WTC11 (cell line): ENCODE measurements at regions not wholly inside any gene's neighbourhood (a gene's known extent, or its start where the extent isn't known, plus 50 kb on each side); places are given as distances from the start of the nearest gene placed in this dataset.

Source experiments
- ATAC-seq: fragments of 200-7000 bp; cut with Tn5 transposase; 2 replicates; pipeline ENCODE4 v1.10.0; 2021; ENCODE audit warnings: mild to moderate bottlenecking, moderate library complexity
- CTCF ChIA-PET: fragments of 300-600 bp; sonication (Branson Sonifier 250); formaldehyde crosslinking; loops from one replicate; lab custom pipeline; 2021; ENCODE audit warnings: antibody characterized with exemption; lab: Charles Lee
- POLR2A ChIA-PET: fragments of 350-600 bp; sonication (Branson Sonifier 250); formaldehyde crosslinking; loops from one replicate; lab custom pipeline; 2021; ENCODE audit warnings: antibody characterized with exemption; lab: Charles Lee
- DNase-seq: peaks from one replicate; pipeline ENCODE4 v3.0.0; 2021; ENCODE audit warnings: low spot score
- H3K27ac Mint-ChIP-seq: 2 replicates; pipeline ENCODE4 v1.8.0; 2021; ENCODE audit warnings: mixed read lengths
- H3K27me3 Mint-ChIP-seq: 2 replicates; pipeline ENCODE4 v1.8.0; 2021; ENCODE audit warnings: low read depth, mild to moderate bottlenecking, moderate library complexity, mixed read lengths
- H3K36me3 Mint-ChIP-seq: 2 replicates; pipeline ENCODE4 v1.8.0; 2021; ENCODE audit warnings: mixed read lengths
- H3K4me1 Mint-ChIP-seq: 2 replicates; pipeline ENCODE4 v1.8.0; 2022; ENCODE audit warnings: mixed read lengths
- H3K4me3 Mint-ChIP-seq: 2 replicates; pipeline ENCODE4 v1.8.0; 2021; ENCODE audit warnings: mild to moderate bottlenecking, moderate library complexity, mixed read lengths
- H3K9me3 Mint-ChIP-seq: 2 replicates; pipeline ENCODE4 v1.8.0; 2021; ENCODE audit warnings: mixed read lengths
- CREB1 ChIP-seq: sonication (generic); formaldehyde crosslinking; IDR thresholded peaks from 2 replicates; pipeline ENCODE4 v1.8.0; 2023; ENCODE audit warnings: mild to moderate bottlenecking, missing genetic modification reagents
- E2F1 ChIP-seq: sonication (generic); formaldehyde crosslinking; IDR thresholded peaks from 2 replicates; pipeline ENCODE4 v1.8.0; 2022; ENCODE audit warnings: mild to moderate bottlenecking, missing genetic modification reagents
- E2F4 ChIP-seq: sonication (generic); formaldehyde crosslinking; IDR thresholded peaks from 2 replicates; pipeline ENCODE4 v1.8.1; 2022; ENCODE audit warnings: low read depth, mild to moderate bottlenecking, moderate library complexity, missing genetic modification reagents, borderline replicate concordance
- E2F5 ChIP-seq: sonication (generic); formaldehyde crosslinking; IDR thresholded peaks from 2 replicates; pipeline ENCODE4 v1.8.1; 2022; ENCODE audit warnings: mild to moderate bottlenecking, moderate library complexity, missing genetic modification reagents
- ELF4 ChIP-seq: sonication (generic); formaldehyde crosslinking; IDR thresholded peaks from 2 replicates; pipeline ENCODE4 v1.8.1; 2022; ENCODE audit warnings: low read depth, mild to moderate bottlenecking, moderate library complexity, missing genetic modification reagents
- EMX1 ChIP-seq: fragments of 250-450 bp; sonication (Bioruptor Pico); IDR thresholded peaks from 2 replicates; pipeline ENCODE4 v1.8.0; 2021; ENCODE audit warnings: mild to moderate bottlenecking
- FOXK1 ChIP-seq: sonication (generic); formaldehyde crosslinking; IDR thresholded peaks from 2 replicates; pipeline ENCODE4 v1.8.0; 2022; ENCODE audit warnings: mild to moderate bottlenecking, moderate library complexity, missing genetic modification reagents
- FOXP1 ChIP-seq: sonication (generic); formaldehyde crosslinking; IDR thresholded peaks from 2 replicates; pipeline ENCODE4 v1.8.0; 2022; ENCODE audit warnings: missing genetic modification reagents, mild to moderate bottlenecking, moderate library complexity, borderline replicate concordance
- GABPB1 ChIP-seq: sonication (generic); formaldehyde crosslinking; IDR thresholded peaks from 2 replicates; pipeline ENCODE4 v1.8.1; 2023; ENCODE audit warnings: mild to moderate bottlenecking, missing genetic modification reagents
- IRF2 ChIP-seq: sonication (generic); formaldehyde crosslinking; IDR thresholded peaks from 2 replicates; pipeline ENCODE4 v1.8.0; 2022; ENCODE audit warnings: low read depth, missing genetic modification reagents, borderline replicate concordance
- MLX ChIP-seq: sonication (generic); formaldehyde crosslinking; IDR thresholded peaks from 2 replicates; pipeline ENCODE4 v1.8.1; 2023; ENCODE audit warnings: mild to moderate bottlenecking, missing genetic modification reagents, moderate library complexity
- MYBL2 ChIP-seq: sonication (generic); formaldehyde crosslinking; IDR thresholded peaks from 2 replicates; pipeline ENCODE4 v1.8.1; 2023; ENCODE audit warnings: mild to moderate bottlenecking, moderate library complexity, missing genetic modification reagents
- NFATC4 ChIP-seq: fragments of 250-450 bp; sonication (Bioruptor Pico); IDR thresholded peaks from 2 replicates; pipeline ENCODE4 v1.9.0; 2021; ENCODE audit warnings: mild to moderate bottlenecking
- NFE2L1 ChIP-seq: sonication (generic); formaldehyde crosslinking; IDR thresholded peaks from 2 replicates; pipeline ENCODE4 v1.8.1; 2023; ENCODE audit warnings: missing genetic modification reagents
- NR2C2 ChIP-seq: sonication (generic); formaldehyde crosslinking; IDR thresholded peaks from 2 replicates; pipeline ENCODE4 v1.8.0; 2022; ENCODE audit warnings: mild to moderate bottlenecking, missing genetic modification reagents
- RELA ChIP-seq: sonication (generic); formaldehyde crosslinking; IDR thresholded peaks from 2 replicates; pipeline ENCODE4 v1.8.1; 2022; ENCODE audit warnings: missing genetic modification reagents, mild to moderate bottlenecking, borderline replicate concordance
- RORB ChIP-seq: fragments of 250-450 bp; sonication (Bioruptor Pico); IDR thresholded peaks from 2 replicates; pipeline ENCODE4 v1.9.0; 2021; ENCODE audit warnings: mild to moderate bottlenecking
- SOX15 ChIP-seq: fragments of 250-450 bp; sonication (Bioruptor Pico); IDR thresholded peaks from 2 replicates; pipeline ENCODE4 v1.9.0; 2021; ENCODE audit warnings: mild to moderate bottlenecking
- TCF7 ChIP-seq: sonication (generic); formaldehyde crosslinking; IDR thresholded peaks from 2 replicates; pipeline ENCODE4 v1.8.0; 2022; ENCODE audit warnings: mild to moderate bottlenecking, low read depth, missing genetic modification reagents, moderate library complexity
- TEAD4 ChIP-seq: sonication (generic); formaldehyde crosslinking; IDR thresholded peaks from 2 replicates; pipeline ENCODE4 v1.8.0; 2022; ENCODE audit warnings: mild to moderate bottlenecking, missing genetic modification reagents
- TP53 ChIP-seq: sonication (generic); formaldehyde crosslinking; IDR thresholded peaks from 2 replicates; pipeline ENCODE4 v1.8.1; 2023; ENCODE audit warnings: mild to moderate bottlenecking, missing genetic modification reagents
- USF1 ChIP-seq: sonication (generic); formaldehyde crosslinking; IDR thresholded peaks from 2 replicates; pipeline ENCODE4 v1.8.0; 2022; ENCODE audit warnings: mild to moderate bottlenecking, missing genetic modification reagents
- ZNF317 ChIP-seq: sonication (generic); formaldehyde crosslinking; IDR thresholded peaks from 2 replicates; pipeline ENCODE4 v1.8.1; 2023; ENCODE audit warnings: low read depth, mild to moderate bottlenecking, moderate library complexity, missing genetic modification reagents, borderline replicate concordance
- ZNF396 ChIP-seq: fragments of 250-450 bp; sonication (Bioruptor Pico); IDR thresholded peaks from 2 replicates; pipeline ENCODE4 v1.8.0; 2021; ENCODE audit warnings: mild to moderate bottlenecking, moderate library complexity, borderline replicate concordance

GRCh38 chr2:49219741-49220140, 65.4 kb upstream of the FSHR start:
- CTCF ChIA-PET, result no interaction called here

GRCh38 chr2:49210191-49210590, 55.9 kb upstream of the FSHR start:
- Mint-ChIP-seq H3K27me3 (no peaks in the 10 kb centered on the region), H3K9me3 (peaks cover 6% of the 10 kb centered on the region; the same call in 1 of the 2 replicates), H3K27ac (no peak overlapping the region), H3K4me3 (no peak overlapping the region), H3K4me1 (peaks cover 8% of the 10 kb centered on the region), H3K36me3 (no peaks in the 10 kb centered on the region)
- peak; percentile 100 for ATAC-seq
- POLR2A ChIA-PET, result no interaction called here
- CTCF ChIA-PET, result interaction anchor here (1.0 to 1.3 kb wide), 3 partner anchors 165 to 478 kb away, joined by 3 to 5 read pairs (median 5); no protein-coding TSS in a partner anchor
- TF ChIP-seq GABPB1 (CRISPR knock-in tag), result no peak
- no peak for TF ChIP-seq NFE2L1
- peak; percentile 81 for DNase-seq

More at GRCh38 chr2:49219741-49220140, 65.4 kb upstream of the FSHR start:
- Mint-ChIP-seq H3K27me3 (no peaks in the 10 kb centered on the region), H3K36me3 (no peaks in the 10 kb centered on the region), H3K4me1 (peaks cover 7% of the 10 kb centered on the region), H3K4me3 (no peak overlapping the region)
- POLR2A ChIA-PET, result no interaction called here
- DNase-seq, result no peak
- ATAC-seq, result no peak
- TF ChIP-seq NFATC4 (CRISPR knock-in tag) (no peak), TCF7 (CRISPR knock-in tag) (no peak), TP53 (CRISPR knock-in tag) (no peak), CREB1 (CRISPR knock-in tag) (no peak), ZNF396 (CRISPR knock-in tag) (no peak)
- TF ChIP-seq, all 79 proteins: peak for 0
- Mint-ChIP-seq H3K9me3 (peaks cover 6% of the 10 kb centered on the region; the same call in 1 of the 2 replicates), H3K27ac (no peak overlapping the region)

GRCh38 chr2:49207204-49207603, 52.9 kb upstream of the FSHR start:
- Mint-ChIP-seq H3K27me3 (no peaks in the 10 kb centered on the region), H3K36me3 (no peaks in the 10 kb centered on the region), H3K4me3 (no peak overlapping the region), H3K4me1 (peaks cover 8% of the 10 kb centered on the region), H3K9me3 (no peaks in the 10 kb centered on the region), H3K27ac (no peak overlapping the region)
- TF ChIP-seq RELA (CRISPR knock-in tag) (no peak), SOX15 (no peak), IRF2 (no peak), TP53 (CRISPR knock-in tag) (no peak), E2F5 (CRISPR knock-in tag) (no peak), ZNF317 (CRISPR knock-in tag) (no peak), ELF4 (CRISPR knock-in tag) (no peak), TEAD4 (CRISPR knock-in tag) (no peak), FOXK1 (CRISPR knock-in tag) (no peak), MLX (no peak), MYBL2 (CRISPR knock-in tag) (no peak), RORB (CRISPR knock-in tag) (no peak), EMX1 (no peak), FOXP1 (no peak), E2F1 (CRISPR knock-in tag) (no peak), GABPB1 (CRISPR knock-in tag) (no peak), E2F4 (CRISPR knock-in tag) (no peak), NR2C2 (CRISPR knock-in tag) (no peak), USF1 (CRISPR knock-in tag) (no peak)
- ChIA-PET CTCF (no interaction called here), POLR2A (no interaction called here)
- DNase-seq, result no peak
- no peak for ATAC-seq
